COR-L47 (cell line): ENCODE measurements at regions not wholly inside any gene's neighbourhood (a gene's known extent, or its start where the extent isn't known, plus 50 kb on each side); places are given as distances from the start of the nearest gene placed in this dataset.

Source experiments
- DNase-seq: peaks from one replicate; lab custom pipeline; 2025; lab: John Stamatoyannopoulos, UW

- DNase-seq: no peak
Observed at GRCh38 chr7:16055263-16055976, 365.9 kb downstream of the CRPPA start.

DNA sequence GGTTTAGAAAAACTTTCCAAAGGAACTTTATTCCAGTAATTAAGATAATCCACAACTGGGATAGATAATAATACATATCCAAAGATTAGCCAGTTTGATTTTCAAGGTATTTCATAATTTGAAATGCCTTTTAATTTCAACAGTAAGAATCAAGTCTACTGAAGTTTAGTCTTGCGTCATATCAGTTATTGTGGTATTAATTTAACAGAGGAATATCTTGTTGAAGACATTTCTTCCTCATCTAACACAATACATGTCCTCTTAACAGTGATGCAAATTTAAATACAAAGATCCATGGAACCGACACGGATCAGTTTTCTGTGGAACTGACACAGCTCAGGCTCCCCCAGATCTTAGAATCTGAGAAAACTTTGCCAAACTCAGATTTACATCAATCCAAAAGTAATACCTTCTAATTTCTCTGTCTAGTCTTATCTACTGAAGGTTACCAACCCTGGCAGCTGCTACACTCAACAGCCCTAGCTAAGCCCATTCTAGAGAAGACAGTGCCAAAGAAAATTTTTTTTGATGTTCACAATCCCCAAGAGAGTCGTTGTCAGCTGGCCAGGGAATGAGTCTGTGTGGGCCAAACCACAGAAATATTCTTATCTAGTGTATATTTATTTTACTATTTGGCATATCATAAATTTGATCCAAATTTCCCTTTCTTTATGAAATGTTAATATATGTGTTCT is 365.2 kb upstream of the MEOX2 start:
- no peak for DNase-seq

DNA sequence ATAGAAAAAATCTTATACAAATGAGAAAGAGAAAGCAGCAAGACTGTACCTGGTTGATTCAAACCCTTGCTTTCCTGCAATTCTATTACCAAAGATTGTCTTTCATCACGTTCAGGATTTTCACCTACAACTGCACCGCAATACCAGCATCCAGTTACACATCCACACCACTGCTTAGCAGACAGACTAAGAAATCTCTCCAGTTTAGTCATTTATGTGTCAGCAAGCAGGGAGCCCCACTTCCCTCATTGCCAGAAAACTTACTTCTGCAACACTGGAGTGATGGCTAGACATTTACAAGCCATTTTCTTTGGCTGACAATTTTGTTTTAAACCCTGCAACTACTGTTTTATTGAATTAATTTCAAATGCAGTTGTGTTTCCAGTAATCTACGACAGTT is 359.6 kb upstream of the MEOX2 start:
- no peak for DNase-seq

GRCh38 chr7:16045296-16045695 is 358.8 kb upstream of the MEOX2 start:
- DNase-seq: no peak

DNA sequence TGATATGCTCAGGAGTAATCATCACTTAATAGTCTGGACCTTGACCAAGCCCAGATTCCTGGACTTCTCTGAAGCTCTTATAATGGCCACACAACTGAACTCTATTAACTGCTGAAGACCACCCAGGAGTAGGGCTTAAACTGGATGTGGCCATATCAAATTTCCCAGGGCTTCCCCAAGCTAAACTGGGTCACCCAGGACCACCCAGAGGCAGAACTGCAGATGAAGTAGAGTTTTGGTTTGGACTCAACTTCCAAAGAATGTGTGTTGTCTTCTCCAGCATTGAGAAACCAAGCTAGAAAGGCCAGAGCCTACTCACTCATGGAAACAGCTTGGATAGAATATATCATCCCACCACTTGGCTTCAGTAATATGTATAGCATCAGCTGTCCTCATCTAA is 358.2 kb upstream of the MEOX2 start:
- DNase-seq: no peak

DNA sequence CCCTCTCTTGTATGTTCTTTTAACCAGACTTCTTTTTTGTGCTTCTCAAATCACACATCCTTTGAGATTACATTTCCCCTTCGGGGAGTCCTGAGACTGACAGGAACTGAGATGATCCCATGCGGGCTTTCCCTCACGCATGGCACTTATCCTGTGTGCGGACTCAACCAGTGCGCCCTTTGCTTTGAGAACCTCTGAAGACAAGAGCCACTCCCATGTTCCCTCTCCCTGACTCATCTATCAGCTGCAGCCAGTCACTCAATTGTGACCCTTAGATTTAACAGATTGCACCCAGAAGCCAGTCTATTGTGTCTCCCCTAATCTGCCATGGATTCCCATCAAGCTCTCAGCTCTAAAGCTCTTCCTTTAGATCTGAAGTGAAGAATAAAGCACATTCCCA is 353.9 kb upstream of the MEOX2 start:
- no peak for DNase-seq

DNA sequence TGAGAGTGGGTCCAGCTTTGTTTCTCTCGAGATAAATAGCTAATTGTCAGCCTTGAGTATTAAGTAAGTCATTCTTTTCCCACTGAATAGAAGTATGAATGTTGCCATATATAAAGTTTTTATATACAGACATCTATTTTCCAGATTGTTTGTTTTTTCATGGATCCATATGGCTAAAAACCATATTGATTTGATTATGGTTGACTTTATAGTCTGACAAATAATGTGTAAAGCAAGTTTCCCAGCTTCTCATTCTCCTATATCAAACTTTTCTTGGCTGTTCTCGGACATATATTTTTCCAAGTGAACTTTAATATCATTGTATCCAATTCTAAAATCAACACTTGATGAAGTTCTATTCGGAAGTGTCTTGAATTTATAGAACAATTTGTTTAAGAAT is 352.4 kb upstream of the MEOX2 start:
- no peak for DNase-seq

DNA sequence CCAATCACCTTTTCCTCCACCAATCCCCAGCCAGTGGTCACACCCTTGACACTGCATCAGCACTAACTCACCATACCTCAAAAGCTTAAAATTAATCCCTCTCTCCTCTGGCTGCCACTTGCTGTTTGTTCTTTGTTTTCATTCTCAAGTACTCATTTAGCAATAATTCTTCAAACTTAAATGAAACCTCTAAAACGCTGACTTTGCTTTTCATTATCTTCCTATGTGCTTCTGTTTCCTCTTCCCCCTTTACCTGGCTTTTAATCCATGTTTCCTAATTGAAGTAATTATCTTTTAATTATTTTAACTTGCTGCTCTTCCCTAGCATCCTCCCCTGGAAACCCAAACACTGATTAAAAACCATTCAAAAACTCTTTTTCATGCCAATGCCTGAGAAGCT is 348.9 kb upstream of the MEOX2 start:
- no peak for DNase-seq

DNA sequence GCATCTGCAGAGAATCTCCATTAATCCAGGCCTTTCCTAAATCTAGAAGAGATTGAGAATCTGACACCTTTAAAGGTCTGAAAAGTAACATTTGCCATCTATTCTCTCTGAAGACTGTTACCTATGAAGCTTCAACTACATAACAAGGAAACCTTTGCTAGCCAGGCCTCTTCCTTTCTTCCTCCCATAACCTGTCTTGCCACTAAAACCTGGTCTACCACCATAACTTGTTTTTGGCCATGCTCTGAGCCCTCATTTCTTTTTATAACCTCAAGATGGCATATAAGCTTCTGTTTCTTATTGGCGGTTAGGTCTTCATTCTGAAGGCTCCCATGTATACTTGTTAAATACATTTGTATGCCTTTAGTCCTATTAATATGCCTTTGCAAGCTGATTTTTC is 348.4 kb upstream of the MEOX2 start:
- DNase-seq: no peak

DNA sequence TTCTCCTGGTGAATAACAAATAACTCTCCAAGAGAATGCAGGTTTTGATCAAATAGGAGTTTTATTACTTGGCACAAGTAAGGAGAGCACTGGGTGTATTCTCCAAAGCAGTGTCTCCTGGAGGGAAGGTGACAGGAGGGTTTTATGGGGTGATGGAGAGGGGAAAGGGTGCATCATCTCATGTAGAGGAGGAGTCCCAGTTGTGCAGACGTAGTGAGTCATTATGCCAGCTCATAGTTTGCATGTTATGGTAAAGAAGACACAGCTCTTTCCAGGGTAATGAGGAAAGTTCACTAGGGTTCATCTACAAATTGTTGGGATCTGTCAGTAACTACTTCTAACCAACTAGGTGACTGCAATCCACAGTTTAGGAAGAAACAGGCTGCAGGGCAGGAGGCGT is 347.9 kb upstream of the MEOX2 start:
- no peak for DNase-seq

DNA sequence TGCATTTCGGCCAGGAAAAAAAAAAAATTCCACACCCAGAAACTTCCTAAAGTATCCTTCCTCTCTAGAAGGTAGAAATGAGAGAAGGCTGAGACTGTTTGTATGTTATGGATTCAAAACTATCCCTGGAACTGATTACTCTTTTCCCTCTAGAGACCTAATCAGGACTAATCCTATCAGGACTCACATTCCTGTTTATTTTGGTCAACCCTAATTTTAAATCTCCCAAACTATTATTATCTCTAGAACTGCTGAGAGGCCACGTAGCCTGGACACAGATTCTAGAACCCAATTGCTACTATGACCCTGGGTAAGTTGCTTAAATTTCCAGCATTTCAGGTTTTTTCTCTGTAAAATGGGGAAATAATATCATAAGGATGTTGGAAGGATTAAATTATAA is 346.8 kb upstream of the MEOX2 start:
- DNase-seq: no peak

- no peak for DNase-seq
Observed at GRCh38 chr7:16028636-16029035, 342.2 kb upstream of the MEOX2 start.

DNA sequence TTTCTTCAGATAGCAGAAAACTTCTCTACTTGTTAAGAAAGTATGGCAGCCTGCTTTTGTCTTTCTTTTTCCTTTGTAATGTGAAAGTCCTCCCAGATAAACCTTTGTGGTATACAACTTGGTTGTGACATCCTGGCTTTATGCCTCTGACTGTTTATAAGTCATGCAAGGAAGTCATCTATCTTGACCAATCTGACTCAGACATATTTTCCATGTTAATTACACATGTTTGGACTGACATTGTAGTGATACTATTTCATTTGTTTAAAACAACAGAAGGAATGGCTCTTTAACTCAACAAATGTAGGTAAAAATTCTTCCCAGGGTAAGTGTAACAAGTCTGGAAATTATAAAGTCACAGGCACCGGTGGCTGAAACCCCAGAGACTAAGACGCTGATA is 341.6 kb upstream of the MEOX2 start:
- no peak for DNase-seq

GRCh38 chr7:16027396-16027795 is 340.9 kb upstream of the MEOX2 start:
- DNase-seq: no peak

DNA sequence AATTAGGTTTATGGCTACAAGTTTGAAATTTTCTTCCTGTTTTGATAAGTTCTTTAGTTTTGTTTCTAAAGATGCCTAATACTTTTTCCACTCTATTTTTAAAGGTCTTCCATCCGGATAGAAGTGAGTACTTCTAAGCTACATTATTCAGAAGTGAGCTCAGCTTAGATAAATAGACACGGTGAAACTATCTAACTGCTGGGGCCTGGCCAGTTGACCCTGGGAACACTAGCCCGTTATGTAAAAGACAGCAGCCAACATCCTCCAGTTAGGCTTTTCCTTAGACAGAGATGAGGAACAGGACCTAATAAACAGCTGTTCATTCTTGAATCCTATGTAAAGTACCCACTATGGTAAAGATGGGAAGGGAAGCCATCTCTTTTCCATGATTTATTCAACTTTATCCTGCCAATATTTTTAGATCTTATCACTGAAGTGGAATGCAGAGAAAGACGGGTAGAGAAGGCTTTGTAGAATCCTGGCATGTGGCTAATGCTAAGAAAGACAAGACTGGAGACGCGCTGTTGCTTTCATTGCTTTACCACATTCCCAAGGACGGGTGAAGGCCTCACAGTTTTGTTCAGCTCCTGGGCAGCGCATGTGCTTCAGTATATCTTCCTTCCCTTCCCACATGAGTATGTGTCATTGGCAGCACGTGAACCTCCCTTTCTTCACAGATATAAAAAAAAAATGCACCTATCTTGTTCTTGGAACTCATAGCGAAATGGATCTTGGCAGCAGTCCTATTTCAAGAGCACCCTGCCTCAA is 340.0 kb upstream of the MEOX2 start:
- DNase-seq: no peak

DNA sequence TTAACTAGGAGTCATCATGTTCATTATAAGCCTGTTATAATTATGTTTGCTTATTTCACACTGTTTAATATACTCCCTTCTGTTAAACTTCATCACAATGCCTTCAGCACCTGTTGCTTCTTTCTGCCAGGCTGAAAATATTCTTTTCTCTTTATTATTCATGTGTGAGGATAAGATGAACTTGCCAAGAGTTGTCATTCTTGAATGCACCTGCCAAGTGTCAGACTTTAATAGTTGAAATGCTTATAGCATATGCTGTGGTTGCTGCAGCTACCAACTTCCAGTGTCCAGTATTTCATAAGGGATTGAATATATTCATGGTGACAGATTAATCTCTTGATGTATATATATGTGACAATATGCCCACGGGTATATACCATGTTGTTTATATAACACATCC is 339.2 kb upstream of the MEOX2 start:
- DNase-seq: no peak

GRCh38 chr7:16023503-16023902 is 337.0 kb upstream of the MEOX2 start:
- DNase-seq: no peak

GRCh38 chr7:16023046-16023445 is 336.6 kb upstream of the MEOX2 start:
- DNase-seq: no peak

GRCh38 chr7:16021851-16022250 is 335.4 kb upstream of the MEOX2 start:
- DNase-seq: no peak

- DNase-seq: no peak
Observed at GRCh38 chr7:16015981-16016380, 329.5 kb upstream of the MEOX2 start.

DNA sequence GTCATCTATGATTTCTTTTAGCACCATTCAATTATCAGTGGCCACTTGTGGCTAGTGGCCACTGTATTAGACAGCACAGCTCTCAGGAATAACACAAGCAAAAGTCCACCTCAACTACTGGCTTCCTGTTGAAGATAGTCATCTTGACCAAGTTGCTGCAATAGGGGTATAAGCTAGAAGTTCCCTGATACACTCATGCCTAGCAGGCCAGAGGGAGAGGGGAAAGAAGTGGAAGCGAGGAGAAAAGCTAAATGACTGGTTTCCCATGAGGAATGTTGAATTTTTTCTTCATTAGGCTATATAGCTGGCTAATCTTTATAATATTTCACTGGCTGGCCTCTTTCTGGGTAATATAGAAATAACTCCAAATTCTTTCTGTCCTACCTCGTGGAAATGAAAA is 327.5 kb upstream of the MEOX2 start:
- no peak for DNase-seq

GRCh38 chr7:16007911-16008310 is 321.4 kb upstream of the MEOX2 start:
- no peak for DNase-seq

GRCh38 chr7:16004702-16005101 is 318.2 kb upstream of the MEOX2 start:
- no peak for DNase-seq
